ENCODE measurements at regions not wholly inside any gene's neighbourhood (a gene's known extent, or its start where the extent isn't known, plus 50 kb on each side); places are given as distances from the start of the nearest gene placed in this dataset.

DNA sequence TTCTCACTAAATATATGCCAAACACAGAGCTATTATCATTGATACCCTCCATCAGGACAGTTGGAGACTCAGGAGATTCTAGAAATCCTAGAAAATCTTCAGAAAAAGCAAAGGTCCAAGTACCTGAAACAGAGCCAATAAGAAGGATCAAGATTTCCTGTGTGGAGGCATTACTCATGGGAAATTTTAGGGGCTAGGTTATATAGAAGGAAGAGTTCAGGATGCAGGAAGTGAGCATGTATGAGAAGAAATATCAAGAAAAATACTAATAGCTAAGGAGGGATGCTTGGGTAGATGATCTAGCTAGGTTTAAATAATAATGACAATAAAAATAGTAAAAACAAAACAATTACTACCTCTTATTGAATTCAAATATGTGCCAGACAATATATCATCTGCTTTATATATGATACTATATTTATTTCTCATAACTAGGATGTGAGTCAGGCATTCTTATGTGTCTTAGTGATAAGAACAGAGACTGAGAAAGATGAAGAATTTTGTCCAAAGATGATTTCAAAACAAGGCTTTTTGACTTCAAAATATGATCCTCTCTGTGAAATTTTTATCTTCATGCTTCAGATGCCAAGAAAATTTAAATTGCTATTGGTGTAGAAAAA, 66.4 kb upstream of the HHIP start:
- no peak for DNase-seq

DNA sequence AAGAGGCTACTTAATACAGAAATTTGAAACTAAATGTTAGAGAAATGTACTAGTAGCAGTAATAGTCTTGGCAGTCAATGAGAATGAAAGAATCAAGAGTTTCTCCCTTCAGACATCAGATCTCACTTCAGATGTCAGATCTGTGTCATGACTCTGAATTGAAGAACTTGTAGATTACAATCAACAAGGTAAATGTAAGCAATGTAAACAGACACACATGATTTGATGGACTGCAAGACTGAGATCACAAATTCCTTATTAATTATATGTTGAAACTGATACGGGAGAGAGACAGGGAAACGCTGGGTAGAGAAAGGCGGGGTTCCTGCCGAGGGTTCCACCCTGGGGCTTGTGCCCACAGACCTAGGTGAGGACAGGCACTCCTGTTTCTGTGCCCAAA, 65.5 kb upstream of the HHIP start:
- no peak for DNase-seq

DNA sequence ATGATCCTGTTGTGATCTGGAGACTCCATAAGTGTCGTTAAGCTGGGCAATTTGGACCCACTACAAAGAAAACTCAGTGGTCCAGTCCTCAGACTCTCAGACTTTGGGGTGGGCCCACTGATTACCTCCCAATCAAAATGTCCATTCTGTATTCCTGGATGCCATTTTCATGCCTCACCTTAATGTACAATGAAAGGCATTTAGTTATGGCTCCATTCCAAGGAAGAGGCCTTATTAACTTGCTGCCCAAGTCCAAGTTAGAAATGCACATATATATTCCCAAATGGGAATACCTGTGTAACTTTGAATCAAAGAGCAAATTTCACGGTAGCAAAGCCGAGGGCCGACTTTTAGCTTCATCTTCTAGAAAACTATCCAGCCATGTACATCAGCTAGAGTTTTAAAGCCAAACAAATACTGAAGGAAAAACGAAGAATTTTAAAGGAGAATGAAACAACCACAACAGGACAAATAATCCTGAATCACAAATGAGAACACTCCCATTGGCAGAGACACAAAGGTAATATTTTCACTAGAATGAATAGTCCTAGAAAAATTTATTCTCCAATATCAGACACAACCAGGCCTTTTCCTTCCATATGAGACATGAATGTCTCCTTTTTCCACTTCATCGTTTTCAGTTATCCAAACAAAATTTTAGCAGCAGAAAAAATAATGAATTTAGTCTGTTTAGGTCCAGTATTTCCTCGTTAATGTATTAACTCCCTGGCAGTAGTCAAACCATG, 63.7 kb upstream of the HHIP start:
- DNase-seq: no peak

DNA sequence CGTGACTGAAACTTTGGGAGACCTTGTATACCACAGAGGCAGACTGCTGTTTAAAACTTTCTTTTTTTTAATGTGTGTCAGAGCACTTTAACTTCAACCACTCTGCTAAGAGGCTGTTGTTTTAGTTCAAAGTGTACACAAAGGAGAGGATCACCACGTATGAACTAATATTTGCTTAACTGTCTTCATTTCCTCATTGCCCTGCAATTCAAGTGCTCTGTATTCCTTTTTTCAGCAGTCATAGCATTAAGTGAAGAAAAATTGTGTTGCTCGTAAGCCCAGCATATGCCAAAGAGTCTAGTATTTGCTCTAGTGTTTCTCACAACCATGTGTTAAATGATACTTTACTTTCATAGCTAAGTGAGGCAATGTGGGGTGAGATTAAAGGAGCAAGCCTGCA, 63.0 kb upstream of the HHIP start:
- peak; percentile 47 for DNase-seq

DNA sequence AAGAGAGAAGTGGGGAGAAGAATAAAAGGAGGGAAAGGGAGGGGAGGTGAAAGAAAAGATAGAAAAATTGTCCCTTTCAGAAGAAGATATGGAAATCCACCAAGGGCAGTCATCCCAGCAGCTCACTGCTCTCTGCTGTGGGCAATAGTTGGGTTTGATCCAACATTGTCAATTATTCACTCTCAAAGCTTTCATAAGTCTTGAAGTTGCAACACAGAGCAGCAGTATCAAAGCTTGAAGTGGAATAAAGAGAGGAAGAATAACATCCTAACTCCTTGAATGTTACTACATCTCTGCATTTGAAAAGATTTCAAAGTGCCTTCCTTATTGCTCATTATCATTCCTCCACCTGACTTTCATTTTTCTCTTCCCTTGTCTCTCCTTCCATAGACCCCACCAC, 62.3 kb upstream of the HHIP start:
- no peak for DNase-seq

DNA sequence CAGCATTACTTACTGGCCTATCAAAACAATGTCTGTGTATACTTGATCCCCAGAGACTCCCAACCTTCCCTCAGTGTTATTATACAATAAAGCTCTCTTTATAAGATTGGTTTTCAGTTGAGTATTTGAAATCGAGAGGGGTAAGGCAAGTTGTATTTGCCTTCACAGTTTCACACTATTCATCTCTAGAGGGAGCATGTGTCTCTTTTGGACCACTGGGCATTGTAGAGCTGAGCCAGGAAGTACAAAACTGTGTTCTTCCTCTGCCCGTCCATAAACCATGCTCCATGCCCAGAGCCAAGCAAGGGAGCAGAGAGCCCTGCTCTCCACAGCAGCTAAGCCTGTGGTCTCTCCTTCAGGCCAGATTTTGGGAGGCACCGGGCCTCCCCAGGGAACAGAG, 61.5 kb upstream of the HHIP start:
- DNase-seq: no peak

DNA sequence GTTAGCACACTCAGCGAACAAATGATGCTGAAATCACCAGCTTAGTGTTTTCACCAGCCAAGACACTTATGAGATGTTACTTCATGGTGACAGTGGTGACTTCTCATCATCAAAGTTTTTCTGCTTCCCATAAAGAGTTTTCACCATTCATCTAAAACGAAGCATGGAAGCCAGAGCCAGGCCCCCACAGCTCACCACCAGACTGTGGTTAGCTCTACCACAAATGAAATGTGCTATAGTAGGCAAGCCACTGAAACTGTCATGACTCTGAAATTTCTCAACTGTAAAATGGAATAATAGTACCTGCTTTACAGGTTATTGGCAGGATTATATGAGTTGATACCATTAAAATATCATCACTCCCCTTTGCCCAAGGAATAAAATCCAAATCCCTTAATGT, 56.4 kb upstream of the HHIP start:
- DNase-seq: no peak

DNA sequence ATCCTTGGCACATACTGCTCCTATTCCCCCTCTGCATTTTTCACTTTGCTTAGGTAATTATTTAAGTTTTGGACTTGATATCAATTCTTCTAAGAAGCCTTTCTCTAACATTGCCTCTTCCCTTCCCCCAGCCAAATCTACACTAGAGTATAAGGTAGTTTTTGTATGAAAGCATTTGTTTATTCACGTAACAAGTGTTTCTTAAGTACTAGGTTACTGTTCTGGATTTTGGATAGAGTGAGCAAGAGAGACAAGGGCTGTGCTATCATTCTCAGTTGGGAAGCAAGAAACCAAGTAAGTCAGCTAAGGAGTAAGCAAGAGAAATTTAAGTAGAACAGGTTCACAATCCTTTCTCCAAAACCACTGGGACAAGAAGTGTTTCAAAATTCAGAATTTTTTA, 55.9 kb upstream of the HHIP start:
- no peak for DNase-seq

DNA sequence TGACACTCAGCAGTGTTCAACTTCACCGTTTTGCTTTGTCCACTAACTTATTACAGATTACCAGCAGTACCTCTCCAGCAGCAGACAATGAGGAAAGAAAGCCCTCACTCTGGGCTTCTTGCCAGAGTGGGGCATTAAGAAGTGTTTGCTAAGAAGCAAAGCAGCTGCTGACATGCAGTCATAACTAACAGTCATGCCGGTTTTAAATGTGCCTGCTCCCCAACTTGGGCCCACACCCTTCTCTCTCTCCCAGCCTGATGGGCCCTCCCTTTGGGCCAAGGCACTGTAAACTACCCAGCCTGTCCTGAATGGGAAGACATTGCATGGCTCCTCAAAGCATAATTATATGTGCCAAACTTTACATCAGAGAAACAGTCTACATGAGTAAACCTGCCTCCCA, 54.6 kb upstream of the HHIP start:
- DNase-seq: peak; percentile 58

DNA sequence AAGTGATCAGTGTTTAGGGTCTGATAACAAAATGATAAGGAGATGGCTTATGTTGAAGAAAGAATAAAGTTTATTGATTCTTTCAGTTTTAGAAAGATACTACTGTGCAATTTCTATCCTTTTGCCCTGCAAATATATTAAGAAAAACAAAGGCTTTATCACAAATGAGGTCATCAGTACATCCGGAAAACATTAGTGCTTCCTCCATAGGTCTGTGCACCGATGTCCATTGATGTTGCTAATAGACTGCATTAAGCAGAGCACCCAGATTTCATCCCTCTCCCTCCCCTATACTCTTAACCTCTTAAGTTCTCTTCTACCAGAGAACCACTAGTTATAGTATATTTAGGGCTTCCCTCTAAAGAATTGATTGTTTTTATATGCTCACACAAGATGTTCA, 53.7 kb upstream of the HHIP start:
- DNase-seq: no peak

DNA sequence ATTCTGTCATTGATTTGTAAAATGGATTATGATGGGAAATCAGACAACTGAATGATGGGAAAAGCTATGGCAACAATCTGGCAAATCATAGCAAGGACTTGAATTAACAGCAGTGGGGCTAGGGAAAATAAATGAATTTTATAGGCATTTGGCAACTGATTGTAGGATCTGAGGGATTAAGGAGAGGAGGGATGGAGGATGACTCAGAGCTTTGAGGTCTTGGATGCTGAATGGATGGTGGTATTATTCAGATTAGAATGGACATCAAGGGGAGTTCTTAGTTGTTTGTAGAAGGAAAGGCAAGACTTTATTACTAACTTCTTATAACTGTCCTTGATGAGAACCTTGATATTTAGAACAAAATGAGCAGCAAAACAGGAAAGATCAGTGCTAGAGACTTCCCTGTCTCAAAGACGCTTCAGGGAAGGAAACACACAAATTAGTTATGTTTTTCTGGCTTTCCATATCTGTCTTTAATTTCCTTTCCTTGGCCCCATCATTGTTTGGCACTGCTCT, 51.4 kb upstream of the HHIP start:
- no peak for DNase-seq

DNA sequence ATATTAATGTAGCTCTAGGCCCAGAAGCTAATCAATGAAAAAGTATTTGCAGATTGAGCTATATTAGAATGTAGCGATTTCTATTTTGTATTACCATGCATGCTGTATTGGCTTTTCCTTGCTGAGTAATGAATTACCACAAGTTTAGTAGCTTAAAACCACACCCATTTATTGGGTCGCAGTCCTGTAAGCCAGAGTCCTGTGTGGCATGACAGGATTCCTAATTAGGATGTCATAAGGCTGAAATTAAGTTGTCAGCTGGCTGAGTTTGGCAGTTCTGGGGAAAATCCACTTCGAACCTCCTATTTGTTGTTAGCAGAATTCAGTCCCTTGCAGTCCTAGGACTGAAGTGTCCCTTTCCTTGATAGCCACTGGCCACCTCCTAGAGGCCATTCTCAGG, 50.3 kb upstream of the HHIP start:
- no peak for DNase-seq

All from NCI-H2029 (cell line).